ENCODE measurements at regions not wholly inside any gene's neighbourhood (a gene's known extent, or its start where the extent isn't known, plus 50 kb on each side); places are given as distances from the start of the nearest gene placed in this dataset.

- TF ChIP-seq, protein P1, sequence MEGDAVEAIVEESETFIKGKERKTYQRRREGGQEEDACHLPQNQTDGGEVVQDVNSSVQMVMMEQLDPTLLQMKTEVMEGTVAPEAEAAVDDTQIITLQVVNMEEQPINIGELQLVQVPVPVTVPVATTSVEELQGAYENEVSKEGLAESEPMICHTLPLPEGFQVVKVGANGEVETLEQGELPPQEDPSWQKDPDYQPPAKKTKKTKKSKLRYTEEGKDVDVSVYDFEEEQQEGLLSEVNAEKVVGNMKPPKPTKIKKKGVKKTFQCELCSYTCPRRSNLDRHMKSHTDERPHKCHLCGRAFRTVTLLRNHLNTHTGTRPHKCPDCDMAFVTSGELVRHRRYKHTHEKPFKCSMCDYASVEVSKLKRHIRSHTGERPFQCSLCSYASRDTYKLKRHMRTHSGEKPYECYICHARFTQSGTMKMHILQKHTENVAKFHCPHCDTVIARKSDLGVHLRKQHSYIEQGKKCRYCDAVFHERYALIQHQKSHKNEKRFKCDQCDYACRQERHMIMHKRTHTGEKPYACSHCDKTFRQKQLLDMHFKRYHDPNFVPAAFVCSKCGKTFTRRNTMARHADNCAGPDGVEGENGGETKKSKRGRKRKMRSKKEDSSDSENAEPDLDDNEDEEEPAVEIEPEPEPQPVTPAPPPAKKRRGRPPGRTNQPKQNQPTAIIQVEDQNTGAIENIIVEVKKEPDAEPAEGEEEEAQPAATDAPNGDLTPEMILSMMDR (IDR thresholded peaks at IDR 0.05; ENCODE audit: insufficient read depth, low read depth, low read length), result no peak
- no peak for TF ChIP-seq EZH2 (IDR thresholded peaks at IDR 0.05; ENCODE audit: insufficient read depth, low read length)
Measured at GRCh38 chr5:87765009-87765408, 352.3 kb upstream of the CCNH start.
